GM03348 (cell line): ENCODE measurements at regions not wholly inside any gene's neighbourhood (a gene's known extent, or its start where the extent isn't known, plus 50 kb on each side); places are given as distances from the start of the nearest gene placed in this dataset.
"Not testable (repeated sequence)": the region's sequence is repeated elsewhere in the genome, so short reads cannot be mapped to it uniquely, and the experiment has no call there.

Source experiments
- DNase-seq: peaks from one replicate; pipeline ENCODE4 v3.0.0; 2012; ENCODE audit warnings: low spot score

DNA sequence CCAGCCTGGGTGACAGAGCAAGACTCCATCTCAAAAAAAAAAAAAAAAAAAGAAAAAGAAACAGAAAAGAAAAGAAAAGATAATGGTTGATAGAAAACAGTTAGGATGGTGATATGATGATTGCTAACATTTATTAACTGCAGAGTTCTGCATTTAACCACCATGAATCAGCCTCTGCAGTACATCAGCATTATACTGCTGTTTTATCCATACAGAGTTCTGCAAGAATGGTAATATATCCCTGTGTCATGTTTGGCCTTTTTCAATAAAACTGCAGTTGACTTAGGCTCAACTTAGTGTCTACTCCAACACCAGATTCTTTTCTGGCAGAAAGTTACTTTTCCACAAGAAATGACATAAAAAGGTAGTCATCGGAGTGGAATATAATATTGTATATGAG, 62.6 kb downstream of the DUSP6 start:
- no peak for DNase-seq

- DNase-seq, result no peak
Measured at GRCh38 chr12:89288959-89289358, 63.3 kb downstream of the DUSP6 start.

DNA sequence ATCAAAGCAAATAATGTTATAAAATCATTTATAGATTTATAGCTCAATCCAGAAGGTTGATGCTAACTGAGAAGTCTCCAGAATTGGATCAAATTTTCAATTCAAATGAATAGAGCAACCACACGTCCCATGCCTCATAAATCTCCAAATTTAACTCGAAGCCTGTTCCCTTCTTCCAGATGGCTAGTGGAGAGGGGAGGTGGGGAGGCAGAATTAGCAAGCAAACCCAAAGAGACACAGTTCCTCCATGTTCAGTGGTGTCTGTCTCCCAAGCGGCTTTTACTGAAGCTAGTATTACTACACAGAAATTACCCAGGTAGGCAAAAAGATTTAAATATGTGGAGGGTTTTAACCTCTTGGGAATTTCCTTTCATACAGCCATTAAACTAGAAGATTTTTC, 65.8 kb downstream of the DUSP6 start:
- no peak for DNase-seq

DNA sequence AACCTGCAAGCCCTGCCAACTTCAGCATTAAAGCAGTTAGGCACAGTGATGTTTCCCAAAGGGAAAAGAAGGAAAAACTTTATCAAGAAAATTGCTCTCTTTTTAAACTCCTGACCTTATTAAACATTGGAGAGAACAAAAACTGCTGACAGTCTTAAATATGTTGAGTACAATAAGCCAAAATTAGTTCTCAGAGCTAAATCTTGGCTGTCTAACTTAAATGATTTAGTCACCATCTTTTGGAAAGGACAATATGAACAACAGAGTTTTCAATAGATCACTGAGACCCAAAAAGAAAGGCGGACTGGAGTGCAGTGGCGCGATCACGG, 70.8 kb downstream of the DUSP6 start:
- DNase-seq, result no peak

GRCh38 chr12:89280833-89281538, 71.3 kb downstream of the DUSP6 start:
- no peak for DNase-seq

DNA sequence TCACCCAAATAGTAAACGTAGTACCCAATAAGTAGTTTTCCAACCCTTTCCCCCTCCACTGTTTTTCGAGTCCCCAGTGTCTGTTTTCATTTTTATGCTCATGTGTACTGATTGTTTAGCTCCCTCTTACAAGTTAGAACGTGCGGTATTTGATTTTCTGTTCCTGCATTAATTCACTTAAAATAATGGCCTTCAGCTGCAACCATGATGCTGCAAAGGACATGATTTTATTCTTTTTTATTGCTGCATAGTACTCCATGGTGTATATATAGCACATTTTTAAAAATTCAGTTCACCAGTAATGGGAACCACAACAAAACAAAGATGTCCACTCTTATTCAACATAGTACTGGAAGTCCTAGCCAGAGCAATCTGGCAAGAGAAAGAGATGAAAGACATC, 72.8 kb downstream of the DUSP6 start:
- no peak for DNase-seq

GRCh38 chr12:89278862-89279261, 73.4 kb downstream of the DUSP6 start:
- no peak for DNase-seq

- no peak for DNase-seq
Measured at GRCh38 chr12:89278169-89278568, 74.1 kb downstream of the DUSP6 start.

DNA sequence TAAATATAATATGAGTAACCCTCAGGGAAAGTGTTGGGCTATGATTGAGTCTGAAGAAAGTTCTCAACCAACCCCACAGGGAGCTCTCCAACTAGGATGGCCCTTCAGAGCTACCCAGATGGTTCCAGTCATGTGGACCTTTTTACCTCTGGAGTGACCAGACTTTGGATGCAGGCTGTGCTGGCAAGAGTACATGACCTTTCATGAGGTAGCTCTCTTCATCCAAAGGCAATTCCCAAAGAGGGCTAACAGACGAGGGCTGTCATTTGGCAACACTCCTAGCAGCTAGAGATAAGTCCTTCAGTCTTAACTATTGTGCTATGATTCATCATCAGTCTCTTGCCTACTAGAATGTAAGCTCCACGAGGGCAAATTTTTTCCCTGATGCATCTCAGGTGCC, 75.4 kb downstream of the DUSP6 start:
- DNase-seq, result no peak

- no peak for DNase-seq
Measured at GRCh38 chr12:89273525-89273924, 78.8 kb downstream of the DUSP6 start.

DNA sequence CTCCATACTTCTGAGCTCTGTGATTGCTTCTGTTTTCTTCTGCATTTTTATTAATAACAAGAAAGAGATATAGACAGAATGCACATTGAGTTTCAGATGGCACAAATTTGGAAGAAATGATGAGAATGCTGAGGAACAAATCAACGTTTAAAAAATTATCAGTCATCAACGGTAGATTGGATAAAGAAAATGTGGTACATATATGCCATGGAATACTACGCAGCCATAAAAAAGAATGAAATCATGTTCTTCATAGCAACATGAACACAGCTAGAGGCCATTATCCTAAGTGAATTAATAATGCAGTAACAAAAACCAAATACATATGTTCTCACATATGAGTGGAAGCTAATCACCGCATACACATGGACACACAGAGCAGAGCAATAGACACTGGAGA, 81.8 kb downstream of the DUSP6 start:
- DNase-seq, result no peak

DNA sequence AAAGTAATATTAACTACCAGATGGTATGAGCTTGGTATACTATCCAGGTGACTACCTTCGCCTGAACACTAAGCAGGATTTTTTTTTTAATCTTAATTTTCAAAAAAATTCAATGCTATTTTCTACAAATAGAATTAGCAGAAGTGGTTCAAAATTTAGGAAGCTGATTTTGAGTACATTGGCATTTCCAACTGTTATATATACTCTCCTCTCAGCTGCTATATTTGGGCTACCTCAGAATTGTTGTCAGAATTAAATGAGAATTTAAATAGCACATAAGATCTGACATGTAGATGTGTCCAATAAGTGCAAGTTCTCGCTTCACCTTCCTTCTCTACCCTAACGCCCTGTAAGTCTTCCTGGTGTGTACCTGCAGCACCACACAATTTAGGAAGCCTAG, 83.1 kb downstream of the DUSP6 start:
- DNase-seq, result no peak

DNA sequence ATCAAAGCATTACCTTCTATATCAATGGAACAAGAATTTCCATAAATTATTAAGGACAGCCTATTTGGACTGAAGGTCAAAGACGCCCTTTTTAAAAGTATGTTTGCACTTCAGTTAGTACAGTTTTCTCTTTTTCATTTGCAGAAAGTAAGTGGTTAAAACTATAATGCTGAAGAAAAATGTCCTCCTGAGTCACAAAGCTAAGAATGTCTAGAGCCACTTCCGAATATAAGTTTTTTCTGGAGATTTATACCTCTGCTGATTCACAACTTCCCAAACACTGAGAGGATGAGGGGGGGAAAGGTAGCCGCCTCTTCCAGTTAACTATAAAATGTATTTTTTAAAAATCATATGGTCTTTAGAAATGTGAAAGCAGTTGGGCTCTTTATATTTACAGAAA, 84.9 kb downstream of the DUSP6 start:
- no peak for DNase-seq

DNA sequence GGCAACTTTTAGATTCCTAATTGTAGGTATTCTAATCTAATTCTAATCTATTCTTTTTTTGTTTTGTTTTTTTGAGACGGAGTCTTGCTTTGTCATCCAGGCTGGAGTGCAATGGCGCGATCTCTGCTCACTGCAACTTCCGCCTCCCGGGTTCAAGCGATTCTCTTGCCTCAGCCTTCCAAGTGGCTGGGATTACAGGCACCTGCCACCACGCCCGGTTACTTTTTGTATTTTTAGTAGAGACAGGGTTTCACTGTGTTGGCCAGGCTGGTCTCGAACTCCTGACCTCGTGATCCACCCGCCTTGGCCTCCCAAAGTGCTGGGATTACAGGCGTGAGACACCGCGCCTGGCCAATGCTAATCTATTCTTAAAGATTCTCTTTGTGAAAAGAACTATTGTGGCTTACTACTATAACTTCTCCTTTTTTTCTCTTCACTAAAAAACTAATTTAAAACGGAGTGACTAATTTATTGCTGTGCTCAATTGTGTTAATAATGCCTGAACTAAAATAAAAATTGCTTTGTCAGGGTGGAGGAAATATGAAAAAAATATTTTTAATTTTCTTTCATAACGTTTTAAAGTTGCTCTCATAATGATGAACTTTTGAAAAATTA, 85.6 kb downstream of the DUSP6 start:
- DNase-seq, result not testable (repeated sequence)

GRCh38 chr12:89264837-89265236, 87.5 kb downstream of the DUSP6 start:
- no peak for DNase-seq

GRCh38 chr12:89263900-89264299, 88.4 kb downstream of the DUSP6 start:
- no peak for DNase-seq

- no peak for DNase-seq
Measured at GRCh38 chr12:89262855-89263552, 89.3 kb downstream of the DUSP6 start.

- DNase-seq, result no peak
Measured at GRCh38 chr12:89261982-89262381, 90.3 kb downstream of the DUSP6 start.

- DNase-seq, result no peak
Measured at GRCh38 chr12:89260841-89261637, 91.3 kb downstream of the DUSP6 start.

- DNase-seq, result no peak
Measured at GRCh38 chr12:89259821-89260220, 92.5 kb downstream of the DUSP6 start.

- no peak for DNase-seq
Measured at GRCh38 chr12:89258240-89258969, 93.9 kb downstream of the DUSP6 start.

GRCh38 chr12:89257340-89257739, 95.0 kb downstream of the DUSP6 start:
- DNase-seq, result no peak
